ENCODE measurements at regions not wholly inside any gene's neighbourhood (a gene's known extent, or its start where the extent isn't known, plus 50 kb on each side); places are given as distances from the start of the nearest gene placed in this dataset.
A peak's percentile ranks its signal among the peaks of the same experiment; 100 is the strongest.

DNA sequence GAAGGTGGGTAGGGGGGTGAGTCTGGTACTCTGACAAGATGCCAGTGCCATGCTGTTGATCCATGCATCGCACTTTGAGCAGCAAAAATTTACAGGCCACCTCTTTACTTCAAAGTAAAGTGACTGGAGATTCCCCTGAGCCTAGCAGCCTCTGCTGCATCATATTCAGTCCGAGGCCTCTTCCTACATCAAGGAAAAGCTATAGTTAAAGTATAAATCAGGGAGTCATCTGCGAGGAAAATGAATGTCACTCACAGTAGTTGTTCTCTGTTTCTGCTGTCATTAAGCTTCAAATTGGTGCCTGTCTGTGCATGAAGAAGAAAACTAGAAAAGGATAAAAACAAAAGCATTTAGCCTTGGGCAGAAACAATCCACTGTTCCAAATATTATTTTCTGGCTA lies 706.2 kb downstream of the TBL1XR1 start:
- no peaks in the 10 kb centered on the region for H3K36me3 ChIP-seq (ENCODE audit: low read depth)
- H3K9me3 ChIP-seq (ENCODE audit: insufficient read depth, low read depth): no peaks in the 10 kb centered on the region; the same call in 1 of the 2 replicates
- no peak overlapping the region for H3K4me2 ChIP-seq
- H3K27me3 ChIP-seq (ENCODE audit: insufficient read depth, low read depth): no peaks in the 10 kb centered on the region
- H3K4me1 ChIP-seq (replicated peaks; ENCODE audit: insufficient read depth): no peaks in the 10 kb centered on the region
- TF ChIP-seq CTCF (conservative IDR thresholded peaks at IDR 0.05) (no peak), EZH2 (IDR thresholded peaks at IDR 0.05; ENCODE audit: low read depth) (no peak)
- no peak overlapping the region for H3K27ac ChIP-seq
- H3F3A ChIP-seq (ENCODE audit: insufficient read depth, low read depth): no peaks in the 10 kb centered on the region
- H3K4me3 ChIP-seq: no peak overlapping the region
- ChIA-PET POLR2A (ENCODE audit: unreplicated experiment) (no interaction called here), CTCF (no interaction called here)
- no TSS peak for BruUV-seq (replicated peaks)
- intact Hi-C loops (cut with micrococcal nuclease; ENCODE audit: unreplicated experiment): no loop called here
- H3K79me2 ChIP-seq (ENCODE audit: low read depth): no peaks in the 10 kb centered on the region
- no peaks in the 10 kb centered on the region for H4K20me1 ChIP-seq (ENCODE audit: insufficient read depth)
- no peaks in the 10 kb centered on the region for H3K9me2 ChIP-seq (ENCODE audit: insufficient read depth)
- DNase-seq: no peak
- H2AFZ ChIP-seq: no peak overlapping the region

- no peak overlapping the region for H3K4me2 ChIP-seq
- no peaks in the 10 kb centered on the region for H3K79me2 ChIP-seq (ENCODE audit: low read depth)
- intact Hi-C loops (cut with micrococcal nuclease; ENCODE audit: unreplicated experiment): no loop called here
- no peaks in the 10 kb centered on the region; the same call in 1 of the 2 replicates for H3K9me3 ChIP-seq (ENCODE audit: insufficient read depth, low read depth)
- ChIA-PET CTCF (no interaction called here), POLR2A (ENCODE audit: unreplicated experiment) (no interaction called here)
- no peaks in the 10 kb centered on the region for H4K20me1 ChIP-seq (ENCODE audit: insufficient read depth)
- H3K36me3 ChIP-seq (ENCODE audit: low read depth): no peaks in the 10 kb centered on the region
- H3K27ac ChIP-seq: no peak overlapping the region
- no peaks in the 10 kb centered on the region for H3K27me3 ChIP-seq (ENCODE audit: insufficient read depth, low read depth)
- no TSS peak for BruUV-seq (replicated peaks)
- no peak for DNase-seq
- peak overlapping the region; percentile 41; the same call in 1 of the 2 replicates for H2AFZ ChIP-seq
- no peak overlapping the region for H3K4me3 ChIP-seq
- no peaks in the 10 kb centered on the region for H3F3A ChIP-seq (ENCODE audit: insufficient read depth, low read depth)
- H3K9me2 ChIP-seq (ENCODE audit: insufficient read depth): no peaks in the 10 kb centered on the region
- TF ChIP-seq CTCF (conservative IDR thresholded peaks at IDR 0.05) (no peak), EZH2 (IDR thresholded peaks at IDR 0.05; ENCODE audit: low read depth) (no peak)
- no peaks in the 10 kb centered on the region for H3K4me1 ChIP-seq (replicated peaks; ENCODE audit: insufficient read depth)
Measured at GRCh38 chr3:176490357-176490756, 706.9 kb downstream of the TBL1XR1 start.

DNA sequence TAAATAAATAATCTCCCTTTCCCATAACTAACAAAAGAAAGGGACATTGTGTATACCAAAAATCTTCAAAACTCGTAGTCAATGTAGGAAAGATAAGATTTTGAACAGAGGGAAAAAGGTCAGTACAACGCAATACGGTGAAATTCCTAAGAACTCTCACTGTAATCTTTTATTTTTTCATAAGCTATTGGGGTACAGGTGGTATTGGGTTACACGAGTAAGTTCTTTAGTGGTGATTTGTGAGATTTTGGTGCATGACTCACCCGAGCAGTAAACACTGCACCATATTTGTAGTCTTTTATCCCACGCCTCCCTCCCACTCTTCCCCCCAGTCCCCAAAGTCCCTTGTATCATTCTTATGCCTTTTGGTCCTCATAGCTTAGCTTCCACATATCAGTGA lies 718.0 kb downstream of the TBL1XR1 start:
- H3K4me3 ChIP-seq: no peak overlapping the region
- peak in 1 of 2 experiments; percentile 3 for DNase-seq
- H3K79me2 ChIP-seq (ENCODE audit: low read depth): no peaks in the 10 kb centered on the region
- 0 out of 2 replicates have a peak, but pooled peaks cover 6% of the 10 kb centered on the region for H3K4me1 ChIP-seq (replicated peaks; ENCODE audit: insufficient read depth)
- H3K4me2 ChIP-seq: no peak overlapping the region
- H3K9me2 ChIP-seq (ENCODE audit: insufficient read depth): peaks cover 8% of the 10 kb centered on the region; the same call in 1 of the 2 replicates
- TF ChIP-seq CTCF (conservative IDR thresholded peaks at IDR 0.05) (no peak), EZH2 (IDR thresholded peaks at IDR 0.05; ENCODE audit: low read depth) (no peak)
- intact Hi-C loops (cut with micrococcal nuclease; ENCODE audit: unreplicated experiment): no loop called here
- H3K9me3 ChIP-seq (ENCODE audit: insufficient read depth, low read depth): no peaks in the 10 kb centered on the region; the same call in 1 of the 2 replicates
- ChIA-PET CTCF (no interaction called here), POLR2A (ENCODE audit: unreplicated experiment) (no interaction called here)
- H3K27ac ChIP-seq: no peak overlapping the region
- no TSS peak for BruUV-seq (replicated peaks)
- no peaks in the 10 kb centered on the region for H4K20me1 ChIP-seq (ENCODE audit: insufficient read depth)
- H3K27me3 ChIP-seq (ENCODE audit: insufficient read depth, low read depth): no peaks in the 10 kb centered on the region
- H3K36me3 ChIP-seq (ENCODE audit: low read depth): no peaks in the 10 kb centered on the region
- no peak overlapping the region for H2AFZ ChIP-seq
- H3F3A ChIP-seq (ENCODE audit: insufficient read depth, low read depth): no peaks in the 10 kb centered on the region

Measured in PC-9 (cell line).